OCI-LY1 (cell line): ENCODE measurements at regions not wholly inside any gene's neighbourhood (a gene's known extent, or its start where the extent isn't known, plus 50 kb on each side); places are given as distances from the start of the nearest gene placed in this dataset.

Experiments
- EZH2 ChIP-seq: fragments of 200-600 bp; sonication (generic), shearing (Covaris generic); IDR thresholded peaks from 2 replicates; pipeline ENCODE4 v1.8.0; 2017; ENCODE audit warnings: borderline replicate concordance, mixed run types, mild to moderate bottlenecking, antibody characterized with exemption, low read length, moderate library complexity, mixed read lengths
- TF ChIP-seq, protein P1 (sequence below): fragments of 200-600 bp; sonication (generic), shearing (Covaris generic); IDR thresholded peaks from 2 replicates; pipeline ENCODE4 v1.5.1; 2017; ENCODE audit warnings: mild to moderate bottlenecking, antibody characterized with exemption, low read length, moderate library complexity, mixed read lengths

DNA sequence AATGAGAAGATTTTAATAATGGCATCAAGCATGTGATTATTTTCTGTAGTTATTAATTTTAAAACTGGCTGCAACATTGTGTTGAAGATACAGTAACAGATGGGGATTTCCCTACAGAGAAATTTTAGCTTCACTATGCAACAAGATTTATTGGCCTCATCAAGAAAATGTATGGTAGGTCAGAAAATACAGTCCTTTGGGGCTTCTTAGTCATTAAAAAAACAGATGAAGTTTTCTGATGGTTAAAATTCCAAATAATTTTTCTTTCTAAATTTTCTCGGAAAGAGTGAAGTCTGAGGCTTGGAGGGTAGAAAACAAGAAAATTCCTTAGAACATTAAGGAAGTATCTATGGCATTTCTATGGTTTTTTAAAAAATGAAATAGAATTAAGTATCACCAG lies 1790.8 kb upstream of the PCDH20 start:
- TF ChIP-seq, protein P1, sequence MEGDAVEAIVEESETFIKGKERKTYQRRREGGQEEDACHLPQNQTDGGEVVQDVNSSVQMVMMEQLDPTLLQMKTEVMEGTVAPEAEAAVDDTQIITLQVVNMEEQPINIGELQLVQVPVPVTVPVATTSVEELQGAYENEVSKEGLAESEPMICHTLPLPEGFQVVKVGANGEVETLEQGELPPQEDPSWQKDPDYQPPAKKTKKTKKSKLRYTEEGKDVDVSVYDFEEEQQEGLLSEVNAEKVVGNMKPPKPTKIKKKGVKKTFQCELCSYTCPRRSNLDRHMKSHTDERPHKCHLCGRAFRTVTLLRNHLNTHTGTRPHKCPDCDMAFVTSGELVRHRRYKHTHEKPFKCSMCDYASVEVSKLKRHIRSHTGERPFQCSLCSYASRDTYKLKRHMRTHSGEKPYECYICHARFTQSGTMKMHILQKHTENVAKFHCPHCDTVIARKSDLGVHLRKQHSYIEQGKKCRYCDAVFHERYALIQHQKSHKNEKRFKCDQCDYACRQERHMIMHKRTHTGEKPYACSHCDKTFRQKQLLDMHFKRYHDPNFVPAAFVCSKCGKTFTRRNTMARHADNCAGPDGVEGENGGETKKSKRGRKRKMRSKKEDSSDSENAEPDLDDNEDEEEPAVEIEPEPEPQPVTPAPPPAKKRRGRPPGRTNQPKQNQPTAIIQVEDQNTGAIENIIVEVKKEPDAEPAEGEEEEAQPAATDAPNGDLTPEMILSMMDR = no peak
- no peak for TF ChIP-seq EZH2
